ENCODE measurements at regions not wholly inside any gene's neighbourhood (a gene's known extent, or its start where the extent isn't known, plus 50 kb on each side); places are given as distances from the start of the nearest gene placed in this dataset.

GRCh38 chr6:132143258-132143657 lies 192.1 kb upstream of the CCN2 start:
- intact Hi-C loops (cut with DNase I; ENCODE audit: low total_unique reads), result no loop called here
- Histone ChIP-seq H3K27me3 (no peaks in the 10 kb centered on the region), H3K4me1 (no peaks in the 10 kb centered on the region), H3K4me3 (no peak overlapping the region), H3K9me3 (no peaks in the 10 kb centered on the region), H3K36me3 (no peaks in the 10 kb centered on the region), H3K27ac (no peak overlapping the region)
- no peak for DNase-seq (ENCODE audit: low spot score in 2 of 2)
- TF ChIP-seq POLR2A (IDR thresholded peaks at IDR 0.05) (no peak), CTCF (IDR thresholded peaks at IDR 0.05) (no peak)

GRCh38 chr6:132142768-132143167 lies 191.6 kb upstream of the CCN2 start:
- H3K27ac ChIP-seq, result no peak overlapping the region
- no peak overlapping the region for H3K4me3 ChIP-seq
- intact Hi-C loops (cut with DNase I; ENCODE audit: low total_unique reads), result no loop called here
- no peak for DNase-seq (ENCODE audit: low spot score in 2 of 2)
- TF ChIP-seq CTCF (IDR thresholded peaks at IDR 0.05) (no peak), POLR2AphosphoS5 (IDR thresholded peaks at IDR 0.05) (no peak), POLR2A (IDR thresholded peaks at IDR 0.05) (no peak)
- H3K36me3 ChIP-seq, result no peaks in the 10 kb centered on the region
- no peaks in the 10 kb centered on the region for H3K4me1 ChIP-seq
- H3K9me3 ChIP-seq, result no peaks in the 10 kb centered on the region
- H3K27me3 ChIP-seq, result no peaks in the 10 kb centered on the region

GRCh38 chr6:132142308-132142707 lies 191.1 kb upstream of the CCN2 start:
- Histone ChIP-seq H3K27me3 (no peaks in the 10 kb centered on the region), H3K36me3 (no peaks in the 10 kb centered on the region), H3K4me3 (no peak overlapping the region), H3K4me1 (no peaks in the 10 kb centered on the region), H3K27ac (no peak overlapping the region), H3K9me3 (no peaks in the 10 kb centered on the region)
- TF ChIP-seq CTCF (IDR thresholded peaks at IDR 0.05) (no peak), POLR2A (IDR thresholded peaks at IDR 0.05) (no peak)
- intact Hi-C loops (cut with DNase I; ENCODE audit: low total_unique reads), result no loop called here
- DNase-seq (ENCODE audit: low spot score in 2 of 2), result no peak

- Histone ChIP-seq H3K4me1 (no peaks in the 10 kb centered on the region), H3K4me3 (no peak overlapping the region), H3K27me3 (no peaks in the 10 kb centered on the region), H3K27ac (no peak overlapping the region), H3K36me3 (no peaks in the 10 kb centered on the region), H3K9me3 (no peaks in the 10 kb centered on the region)
- intact Hi-C loops (cut with DNase I; ENCODE audit: low total_unique reads), result no loop called here
- no peak for TF ChIP-seq POLR2AphosphoS5 (IDR thresholded peaks at IDR 0.05)
- no peak for TF ChIP-seq CTCF (IDR thresholded peaks at IDR 0.05)
- no peak for TF ChIP-seq POLR2A (IDR thresholded peaks at IDR 0.05)
- DNase-seq (ENCODE audit: low spot score in 2 of 2), result no peak
Observed at GRCh38 chr6:132140189-132140588, 189.0 kb upstream of the CCN2 start.

GRCh38 chr6:132139611-132140010 lies 188.4 kb upstream of the CCN2 start:
- H3K9me3 ChIP-seq, result no peaks in the 10 kb centered on the region
- no peaks in the 10 kb centered on the region for H3K36me3 ChIP-seq
- no peaks in the 10 kb centered on the region for H3K4me1 ChIP-seq
- no peak for DNase-seq (ENCODE audit: low spot score in 2 of 2)
- intact Hi-C loops (cut with DNase I; ENCODE audit: low total_unique reads), result no loop called here
- H3K27me3 ChIP-seq, result no peaks in the 10 kb centered on the region
- TF ChIP-seq POLR2A (IDR thresholded peaks at IDR 0.05) (no peak), CTCF (IDR thresholded peaks at IDR 0.05) (no peak), POLR2AphosphoS5 (IDR thresholded peaks at IDR 0.05) (no peak)
- no peak overlapping the region for H3K4me3 ChIP-seq
- no peak overlapping the region for H3K27ac ChIP-seq
